PFSK-1 (cell line): ENCODE measurements at regions not wholly inside any gene's neighbourhood (a gene's known extent, or its start where the extent isn't known, plus 50 kb on each side); places are given as distances from the start of the nearest gene placed in this dataset.

Experiments
- FOXP2 ChIP-seq: optimal IDR thresholded peaks from 2 replicates; pipeline ENCODE3; 2011; ENCODE audit warnings: borderline replicate concordance, control low read depth, inconsistent platforms; ENCODE audit not compliant: insufficient read depth; ENCODE audit errors: extremely low read length, extremely low read depth
- POLR2AphosphoS5 ChIP-seq: IDR thresholded peaks from 2 replicates; pipeline ENCODE4 v1.6.1; 2012; ENCODE audit warnings: low read depth, mild to moderate bottlenecking, control low read depth, low read length, moderate library complexity
- SIN3A ChIP-seq: IDR thresholded peaks from 2 replicates; pipeline ENCODE4 v1.6.1; 2012; ENCODE audit warnings: mild to moderate bottlenecking, low read length, moderate library complexity, borderline replicate concordance; ENCODE audit not compliant: insufficient read depth
- TAF1 ChIP-seq: IDR thresholded peaks from 2 replicates; pipeline ENCODE4 v1.6.1; 2012; ENCODE audit warnings: low read length, control low read depth, borderline replicate concordance; ENCODE audit not compliant: insufficient read depth
- TF ChIP-seq, protein P1 (sequence below), 2 experiments: IDR thresholded peaks; 2 replicates each; pipeline versions ENCODE4 v1.6.1 to v1.8.0; 2011 to 2012; ENCODE audit warnings: low read depth in 2 of 2, low read length in 2 of 2, control low read depth in 1 of 2, inconsistent platforms in 1 of 2, mild to moderate bottlenecking in 1 of 2, moderate library complexity in 1 of 2; ENCODE audit not compliant: insufficient read depth in 1 of 2

DNA sequence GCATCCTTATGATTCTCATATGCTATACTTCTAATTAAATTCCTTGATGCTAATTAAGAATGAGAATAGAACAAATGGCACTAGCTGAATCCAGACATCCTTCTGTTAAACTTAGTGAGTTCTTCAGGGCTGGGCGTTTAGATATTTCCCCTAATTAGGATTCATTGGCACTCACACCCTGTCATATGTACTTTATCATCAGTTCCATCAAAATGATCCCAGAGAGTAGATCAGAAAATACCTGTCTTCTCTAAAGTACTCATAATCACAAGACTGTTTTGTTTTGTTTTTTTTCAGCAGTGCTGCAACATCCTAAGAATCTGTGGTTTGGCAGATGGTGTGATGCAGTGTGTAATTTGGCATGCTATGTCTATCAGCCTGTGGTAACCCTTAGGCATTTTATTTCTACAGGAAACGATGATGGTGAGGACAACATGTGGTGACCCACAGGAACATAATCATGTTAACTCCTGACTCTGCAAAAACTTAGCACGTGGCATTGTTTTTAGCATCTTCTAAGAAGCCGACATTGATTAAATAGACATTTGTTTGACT lies 2528.4 kb downstream of the ARAP2 start:
- TF ChIP-seq, protein P1, sequence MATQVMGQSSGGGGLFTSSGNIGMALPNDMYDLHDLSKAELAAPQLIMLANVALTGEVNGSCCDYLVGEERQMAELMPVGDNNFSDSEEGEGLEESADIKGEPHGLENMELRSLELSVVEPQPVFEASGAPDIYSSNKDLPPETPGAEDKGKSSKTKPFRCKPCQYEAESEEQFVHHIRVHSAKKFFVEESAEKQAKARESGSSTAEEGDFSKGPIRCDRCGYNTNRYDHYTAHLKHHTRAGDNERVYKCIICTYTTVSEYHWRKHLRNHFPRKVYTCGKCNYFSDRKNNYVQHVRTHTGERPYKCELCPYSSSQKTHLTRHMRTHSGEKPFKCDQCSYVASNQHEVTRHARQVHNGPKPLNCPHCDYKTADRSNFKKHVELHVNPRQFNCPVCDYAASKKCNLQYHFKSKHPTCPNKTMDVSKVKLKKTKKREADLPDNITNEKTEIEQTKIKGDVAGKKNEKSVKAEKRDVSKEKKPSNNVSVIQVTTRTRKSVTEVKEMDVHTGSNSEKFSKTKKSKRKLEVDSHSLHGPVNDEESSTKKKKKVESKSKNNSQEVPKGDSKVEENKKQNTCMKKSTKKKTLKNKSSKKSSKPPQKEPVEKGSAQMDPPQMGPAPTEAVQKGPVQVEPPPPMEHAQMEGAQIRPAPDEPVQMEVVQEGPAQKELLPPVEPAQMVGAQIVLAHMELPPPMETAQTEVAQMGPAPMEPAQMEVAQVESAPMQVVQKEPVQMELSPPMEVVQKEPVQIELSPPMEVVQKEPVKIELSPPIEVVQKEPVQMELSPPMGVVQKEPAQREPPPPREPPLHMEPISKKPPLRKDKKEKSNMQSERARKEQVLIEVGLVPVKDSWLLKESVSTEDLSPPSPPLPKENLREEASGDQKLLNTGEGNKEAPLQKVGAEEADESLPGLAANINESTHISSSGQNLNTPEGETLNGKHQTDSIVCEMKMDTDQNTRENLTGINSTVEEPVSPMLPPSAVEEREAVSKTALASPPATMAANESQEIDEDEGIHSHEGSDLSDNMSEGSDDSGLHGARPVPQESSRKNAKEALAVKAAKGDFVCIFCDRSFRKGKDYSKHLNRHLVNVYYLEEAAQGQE (IDR thresholded peaks at IDR 0.05; ENCODE audit: insufficient read depth in 1 of 2, low read depth in 2 of 2, low read length in 2 of 2) = no peak
- no peak for TF ChIP-seq FOXP2
- no peak for TF ChIP-seq TAF1
- TF ChIP-seq SIN3A = no peak
- no peak for TF ChIP-seq POLR2AphosphoS5

DNA sequence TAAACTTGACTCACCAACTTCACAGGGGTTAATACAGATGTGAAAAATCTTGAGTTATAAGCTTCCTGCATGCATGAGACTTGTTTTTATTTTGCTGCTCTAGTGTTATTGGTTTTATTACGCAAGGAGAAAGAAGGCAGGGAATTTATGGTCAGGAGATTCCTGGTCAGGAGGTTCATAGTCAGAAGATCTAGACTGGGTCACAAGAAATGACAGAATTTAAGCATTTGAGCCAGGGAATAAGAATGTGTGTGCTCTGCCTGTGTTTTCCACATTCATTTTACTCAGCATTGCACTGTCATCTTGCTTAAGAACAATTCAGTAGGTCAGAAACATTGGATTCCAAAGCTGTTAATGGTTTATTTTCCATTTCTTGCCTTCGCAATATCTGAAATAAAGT lies 2522.1 kb downstream of the ARAP2 start:
- no peak for TF ChIP-seq TAF1
- TF ChIP-seq POLR2AphosphoS5 = no peak
- TF ChIP-seq, protein P1 (IDR thresholded peaks at IDR 0.05; ENCODE audit: insufficient read depth in 1 of 2, low read depth in 2 of 2, low read length in 2 of 2) = no peak
- no peak for TF ChIP-seq FOXP2
- TF ChIP-seq SIN3A = no peak

DNA sequence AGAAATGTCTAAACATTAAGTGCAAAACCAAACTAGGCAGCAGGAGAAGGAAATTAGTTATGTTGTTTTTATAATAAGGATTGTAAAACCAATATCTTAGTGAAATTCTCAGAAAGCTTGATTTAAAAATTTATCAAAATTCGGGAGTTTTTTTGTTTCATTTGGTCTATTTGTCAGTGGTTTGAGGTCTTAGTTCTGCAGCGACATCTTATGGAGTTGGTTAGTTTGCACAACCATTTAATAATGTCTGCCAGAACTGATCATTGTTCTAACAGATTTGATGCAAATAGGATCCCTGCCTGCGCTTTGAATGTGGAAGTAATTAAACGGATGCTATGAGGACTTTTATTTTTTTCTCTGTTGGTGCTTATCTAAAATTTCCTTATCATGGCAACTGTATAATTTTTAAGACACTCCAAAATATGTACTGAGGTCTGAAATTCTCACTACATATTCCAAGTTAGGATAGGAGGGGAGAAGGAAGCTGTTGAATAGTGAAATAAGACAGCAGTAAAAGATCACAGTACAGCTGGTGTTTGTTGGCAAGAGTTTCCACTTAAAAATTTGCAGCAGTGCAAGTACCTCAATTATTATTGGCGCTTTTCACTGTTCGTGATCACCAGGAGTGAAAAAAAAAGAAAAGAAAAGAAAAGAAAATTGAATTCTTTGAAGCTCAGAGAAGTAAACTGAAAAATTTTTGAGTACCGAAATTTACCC lies 2521.4 kb downstream of the ARAP2 start:
- TF ChIP-seq, protein P1 (IDR thresholded peaks at IDR 0.05; ENCODE audit: insufficient read depth in 1 of 2, low read depth in 2 of 2, low read length in 2 of 2) = no peak
- TF ChIP-seq FOXP2 = no peak
- no peak for TF ChIP-seq SIN3A
- TF ChIP-seq POLR2AphosphoS5 = no peak
- TF ChIP-seq TAF1 = no peak

DNA sequence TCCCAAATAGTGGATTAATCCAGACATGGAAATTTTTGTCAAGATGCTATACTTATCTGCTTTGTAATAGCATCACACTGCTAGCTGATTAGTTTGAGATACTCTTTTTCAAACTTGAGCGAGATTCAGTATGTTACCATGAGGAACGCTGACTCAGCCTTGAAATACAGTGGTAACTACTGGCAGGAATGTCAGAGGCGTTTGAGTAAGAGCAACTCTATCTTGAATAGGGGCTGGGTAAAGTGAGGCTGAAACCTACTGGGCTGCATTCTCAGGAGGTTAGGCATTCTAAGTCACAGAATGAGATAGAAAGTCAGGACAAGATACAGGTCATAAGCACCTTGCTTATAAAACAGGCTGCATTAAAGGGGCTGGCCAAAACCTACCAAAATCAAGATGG lies 2519.6 kb downstream of the ARAP2 start:
- TF ChIP-seq, protein P1 (IDR thresholded peaks at IDR 0.05; ENCODE audit: insufficient read depth in 1 of 2, low read depth in 2 of 2, low read length in 2 of 2) = no peak
- TF ChIP-seq FOXP2 = no peak
- TF ChIP-seq TAF1 = no peak
- no peak for TF ChIP-seq SIN3A
- no peak for TF ChIP-seq POLR2AphosphoS5

DNA sequence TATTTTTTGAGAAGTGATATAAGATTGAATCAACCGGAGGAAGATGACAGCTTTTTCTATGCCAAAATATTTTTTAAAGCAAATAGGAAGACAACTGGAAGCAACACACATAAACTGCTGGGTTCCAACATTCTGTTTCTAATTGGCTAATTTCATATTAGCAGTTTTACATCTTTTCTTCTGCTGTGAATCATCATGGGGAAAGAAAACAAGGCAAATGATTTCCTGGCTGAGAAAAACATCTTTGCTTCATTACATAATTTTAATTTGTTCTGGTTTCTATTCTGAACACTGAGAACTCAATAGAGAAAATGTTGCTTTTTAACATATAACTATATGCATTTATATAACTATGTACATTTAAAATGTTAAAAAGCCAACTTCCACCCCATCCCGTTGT lies 2518.5 kb downstream of the ARAP2 start:
- TF ChIP-seq FOXP2 (no peak), POLR2AphosphoS5 (no peak), SIN3A (no peak), TAF1 (no peak)
- TF ChIP-seq, protein P1 (IDR thresholded peaks at IDR 0.05; ENCODE audit: insufficient read depth in 1 of 2, low read depth in 2 of 2, low read length in 2 of 2) = no peak
